ENCODE measurements at regions not wholly inside any gene's neighbourhood (a gene's known extent, or its start where the extent isn't known, plus 50 kb on each side); places are given as distances from the start of the nearest gene placed in this dataset.

DNA sequence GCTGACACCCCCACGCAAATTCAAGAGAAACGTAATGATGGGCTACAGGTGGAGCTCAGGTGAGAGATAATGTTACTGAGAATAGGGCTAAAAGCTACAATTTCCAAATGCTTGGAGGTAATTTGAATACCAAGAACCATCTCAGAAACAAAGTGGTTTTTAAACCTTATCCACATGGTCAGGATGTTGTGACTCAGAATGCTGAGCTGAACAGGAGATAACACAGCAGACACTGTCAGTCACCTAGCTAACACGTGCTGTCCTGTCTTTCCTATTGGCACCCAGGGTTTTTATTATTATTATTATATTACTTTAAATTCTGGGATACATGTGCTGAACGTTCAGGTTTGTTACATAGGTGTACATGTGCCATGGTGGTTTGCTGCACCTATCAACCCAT is 233.0 kb upstream of the MAF start:
- no peak for DNase-seq (ENCODE audit: low spot score)

DNA sequence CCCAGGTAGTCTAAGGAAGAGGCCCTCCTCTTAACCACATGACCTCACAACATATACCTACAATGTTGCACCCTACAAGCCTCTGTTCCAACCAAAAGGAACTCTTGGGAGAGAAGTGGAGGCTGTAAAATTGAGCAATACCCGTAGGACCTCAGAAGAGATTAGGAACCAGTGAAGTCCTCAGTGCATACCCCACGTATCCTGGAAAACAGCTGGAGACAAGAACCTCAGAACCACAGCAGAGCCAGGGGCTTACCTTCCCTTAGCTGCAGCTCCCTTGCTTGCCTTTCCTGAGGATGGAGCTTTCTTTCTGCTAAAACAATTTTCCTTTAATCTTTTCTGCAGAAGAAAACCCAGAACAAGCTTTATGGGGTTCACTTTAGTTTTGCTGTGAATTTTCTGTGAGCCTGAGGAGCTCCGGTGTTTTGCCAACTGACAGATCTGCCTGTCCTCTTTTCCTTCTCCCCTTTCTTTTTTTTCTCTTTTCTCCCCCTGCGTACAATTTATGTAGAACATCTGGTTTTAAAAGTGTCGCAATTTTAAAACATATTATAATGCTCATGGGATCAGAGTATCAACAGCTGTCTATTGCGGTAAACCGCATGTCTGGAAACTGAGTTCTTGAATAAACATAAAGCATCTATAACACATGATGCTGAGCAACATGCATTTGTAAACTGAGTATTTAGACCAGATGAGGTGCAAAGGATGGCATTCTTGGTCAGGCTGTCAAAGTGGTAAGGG is 226.4 kb upstream of the MAF start:
- no peak for DNase-seq (ENCODE audit: low spot score)

- no peak for DNase-seq (ENCODE audit: low spot score)
Observed at GRCh38 chr16:79825002-79825401, 224.5 kb upstream of the MAF start.

DNA sequence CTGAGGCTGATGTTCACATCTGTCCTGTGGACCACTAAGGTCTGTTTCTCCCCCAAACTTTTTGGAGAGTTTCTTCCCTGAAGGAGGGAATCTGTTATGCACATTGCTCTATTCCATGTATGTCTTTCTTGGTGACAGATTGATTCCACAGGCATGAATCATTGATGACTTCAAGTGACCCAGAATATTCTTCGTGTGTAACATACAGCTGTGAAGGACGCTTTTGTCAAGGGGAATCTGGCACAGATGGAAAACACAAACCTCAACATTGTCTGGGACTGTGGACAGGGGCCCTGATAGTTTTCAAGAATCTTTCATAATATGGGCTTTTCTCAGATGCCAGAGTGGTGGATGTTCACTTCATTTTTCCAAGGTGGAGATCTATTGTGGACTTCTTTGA is 223.1 kb upstream of the MAF start:
- no peak for DNase-seq (ENCODE audit: low spot score)

DNA sequence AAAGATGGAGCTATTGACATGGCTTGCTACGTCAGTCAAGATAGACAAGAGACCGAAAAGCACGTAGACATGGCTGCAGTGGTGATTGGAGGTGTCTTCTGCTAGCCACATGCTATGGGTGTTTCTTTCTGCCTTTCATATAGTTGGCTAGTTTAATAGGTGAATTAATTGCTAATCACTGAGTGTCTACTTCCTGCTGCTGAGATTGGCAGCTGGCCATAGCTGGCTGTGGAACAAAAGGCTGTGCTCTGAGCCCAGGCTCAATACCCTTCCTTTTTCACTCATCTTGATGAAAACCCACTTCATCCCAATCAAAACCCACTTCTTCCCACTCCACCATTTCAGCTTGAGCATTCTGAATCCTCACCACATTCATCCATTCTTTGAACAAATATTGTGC is 221.4 kb upstream of the MAF start:
- no peak for DNase-seq (ENCODE audit: low spot score)

DNA sequence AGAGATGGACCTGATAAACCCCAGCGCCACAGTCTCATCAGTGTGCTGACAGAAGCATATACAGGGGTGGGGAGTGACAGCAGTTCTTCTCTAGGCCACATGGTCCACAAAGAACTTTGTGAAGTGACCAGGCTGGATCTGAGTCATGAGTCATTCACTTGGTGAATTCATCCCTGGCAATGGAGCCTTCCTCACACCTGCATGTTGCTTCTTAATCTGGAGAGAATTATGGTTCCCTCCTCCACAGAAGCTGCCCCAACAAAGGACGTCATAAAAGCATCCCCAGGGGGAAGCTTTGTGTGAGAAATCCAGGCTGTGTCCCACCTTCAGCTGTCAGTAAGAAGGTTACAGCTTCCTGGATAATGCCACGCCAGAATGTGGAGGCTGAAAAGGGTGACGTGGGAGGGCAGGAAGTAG is 215.6 kb upstream of the MAF start:
- DNase-seq (ENCODE audit: low spot score), result no peak

DNA sequence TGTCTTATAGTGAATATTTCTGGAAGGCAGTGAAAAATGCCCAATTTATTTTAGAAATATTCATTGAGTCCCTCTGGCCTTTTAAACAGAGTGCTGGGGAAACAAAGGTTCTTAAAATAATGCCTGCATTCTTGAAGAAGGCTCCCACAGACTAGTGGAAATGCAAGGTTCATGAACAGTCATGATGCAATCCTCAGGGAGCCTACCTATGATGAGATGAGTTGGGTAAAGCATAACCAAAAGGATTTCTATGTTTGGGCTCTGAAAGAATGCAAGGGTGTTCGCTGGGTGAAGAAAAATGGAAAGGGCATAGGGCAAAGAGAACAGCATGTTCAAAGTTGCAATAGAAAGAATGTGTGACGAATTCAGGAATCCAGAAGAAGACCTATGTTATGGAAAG is 214.5 kb upstream of the MAF start:
- no peak for DNase-seq (ENCODE audit: low spot score)

GRCh38 chr16:79814124-79814523 is 213.6 kb upstream of the MAF start:
- DNase-seq (ENCODE audit: low spot score), result no peak

- no peak for DNase-seq (ENCODE audit: low spot score)
Observed at GRCh38 chr16:79811541-79811940, 211.0 kb upstream of the MAF start.

DNA sequence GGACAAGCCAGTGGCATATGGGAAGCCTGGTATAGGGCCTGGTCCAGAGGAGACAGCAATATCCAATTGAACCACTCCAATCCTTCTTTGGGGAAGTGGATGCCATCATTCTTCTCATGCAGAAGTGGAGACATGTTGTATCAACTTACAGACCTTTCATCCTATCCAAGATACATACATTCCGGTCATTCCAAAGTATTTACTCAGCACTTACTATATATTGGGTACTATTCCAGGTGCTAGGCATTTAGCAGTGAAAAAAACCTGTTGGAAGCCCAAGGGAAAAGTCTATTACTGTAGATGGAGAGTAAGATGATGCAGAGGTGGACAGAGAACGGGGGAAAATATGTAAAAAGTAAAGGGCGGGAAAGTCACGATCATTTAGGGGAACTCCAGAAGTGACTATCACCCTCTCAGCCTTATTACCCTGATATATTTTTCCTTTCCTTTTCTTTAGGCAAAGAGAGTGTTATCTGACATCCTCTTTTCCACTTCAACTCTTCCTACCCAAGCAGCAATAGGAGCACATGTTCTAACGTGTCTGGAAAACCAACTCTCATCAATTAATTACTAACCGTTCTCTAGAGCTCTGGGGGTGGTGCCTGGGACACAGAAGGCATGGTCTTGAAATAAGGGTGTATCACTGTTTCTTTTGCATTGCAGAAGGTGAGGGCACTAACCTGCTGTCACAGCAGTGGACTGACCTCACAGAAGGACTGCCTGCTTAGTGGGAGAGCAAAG is 210.1 kb upstream of the MAF start:
- no peak for DNase-seq (ENCODE audit: low spot score)

GRCh38 chr16:79809376-79809775 is 208.8 kb upstream of the MAF start:
- DNase-seq (ENCODE audit: low spot score), result no peak

DNA sequence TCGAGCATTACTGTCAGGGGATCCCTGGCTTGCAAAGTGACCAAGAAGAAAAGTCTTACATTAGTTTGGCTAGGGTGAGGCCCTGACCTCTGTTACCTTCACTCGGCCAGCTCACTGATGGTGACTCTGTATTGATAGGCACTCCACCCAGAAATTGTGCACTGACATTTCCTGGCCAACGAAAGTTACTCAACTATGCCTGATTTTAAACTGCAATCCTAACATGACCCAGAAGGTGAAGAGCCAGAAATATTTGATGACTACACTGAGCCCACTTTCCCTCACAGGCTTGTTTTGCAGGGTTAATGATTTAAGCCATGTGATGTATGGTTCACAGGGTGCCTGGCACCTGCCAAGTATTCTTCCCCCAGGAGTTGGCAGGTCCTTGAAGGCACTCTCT is 208.2 kb upstream of the MAF start:
- no peak for DNase-seq (ENCODE audit: low spot score)

DNA sequence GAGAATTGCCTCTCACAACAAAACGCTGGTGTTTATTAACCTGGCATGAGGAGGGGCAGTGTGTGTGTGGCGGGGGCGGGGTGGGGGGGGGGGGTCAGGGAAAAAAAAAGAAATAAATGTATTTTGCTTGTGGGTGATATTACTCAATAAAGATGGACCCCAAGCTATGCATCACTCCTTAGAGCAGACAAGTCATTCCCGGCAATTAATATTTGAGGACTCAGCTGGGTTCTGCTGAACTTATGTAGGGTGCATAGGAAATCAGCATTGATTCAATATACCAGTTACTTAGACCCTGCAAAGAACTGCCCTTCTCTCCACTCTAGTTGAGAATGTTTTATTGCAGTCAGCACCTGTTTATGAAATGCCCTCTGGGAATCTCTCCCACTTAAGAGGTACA is 206.2 kb upstream of the MAF start:
- DNase-seq (ENCODE audit: low spot score), result no peak

DNA sequence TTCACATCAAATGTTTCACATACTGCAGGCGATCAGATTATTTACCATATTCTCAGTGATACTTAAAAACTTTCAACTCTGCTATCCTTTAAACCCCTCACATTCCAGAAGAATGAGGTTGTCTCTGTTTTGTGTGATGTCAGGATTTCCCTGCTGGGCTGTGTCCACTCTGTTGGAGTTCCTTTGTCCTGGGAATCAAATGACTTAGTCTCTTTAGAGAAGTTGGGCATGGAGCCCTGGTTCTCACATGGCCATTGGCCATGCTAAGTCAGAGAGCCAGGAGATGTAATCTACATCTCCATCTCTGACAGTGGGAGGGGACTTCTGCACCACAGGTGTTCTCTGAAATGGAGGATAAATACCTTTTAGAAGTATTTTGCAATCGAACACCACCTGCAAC is 205.1 kb upstream of the MAF start:
- no peak for DNase-seq (ENCODE audit: low spot score)

- DNase-seq (ENCODE audit: low spot score), result no peak
Observed at GRCh38 chr16:79801646-79802045, 201.1 kb upstream of the MAF start.

DNA sequence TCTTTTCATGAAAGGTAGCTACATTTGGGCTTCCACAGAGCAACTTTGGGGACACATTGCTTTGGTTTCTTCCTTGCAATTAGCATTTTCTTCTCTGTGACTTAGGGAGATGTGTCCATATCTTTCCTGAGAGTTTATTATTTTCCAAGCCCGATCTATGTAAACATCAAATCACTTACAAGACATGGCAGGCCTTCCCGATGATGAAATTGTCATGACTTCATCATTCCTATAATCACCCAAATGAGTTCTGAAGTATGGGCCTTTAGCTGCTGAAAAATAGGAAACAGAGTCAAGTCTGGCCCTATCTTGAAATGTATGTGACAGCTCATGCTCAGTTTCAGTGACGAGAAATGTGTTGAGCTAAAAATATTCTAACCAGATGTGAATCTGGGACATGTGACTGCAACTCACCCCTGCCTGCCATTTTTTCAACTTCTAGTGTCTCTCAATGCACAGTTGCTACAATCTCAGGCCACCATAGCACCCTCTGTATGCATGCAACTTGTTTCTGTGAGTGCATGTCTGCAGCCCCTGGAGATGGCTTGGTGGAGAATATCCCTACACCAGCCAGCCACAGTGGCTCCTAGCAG is 199.6 kb upstream of the MAF start:
- DNase-seq (ENCODE audit: low spot score), result no peak

DNA sequence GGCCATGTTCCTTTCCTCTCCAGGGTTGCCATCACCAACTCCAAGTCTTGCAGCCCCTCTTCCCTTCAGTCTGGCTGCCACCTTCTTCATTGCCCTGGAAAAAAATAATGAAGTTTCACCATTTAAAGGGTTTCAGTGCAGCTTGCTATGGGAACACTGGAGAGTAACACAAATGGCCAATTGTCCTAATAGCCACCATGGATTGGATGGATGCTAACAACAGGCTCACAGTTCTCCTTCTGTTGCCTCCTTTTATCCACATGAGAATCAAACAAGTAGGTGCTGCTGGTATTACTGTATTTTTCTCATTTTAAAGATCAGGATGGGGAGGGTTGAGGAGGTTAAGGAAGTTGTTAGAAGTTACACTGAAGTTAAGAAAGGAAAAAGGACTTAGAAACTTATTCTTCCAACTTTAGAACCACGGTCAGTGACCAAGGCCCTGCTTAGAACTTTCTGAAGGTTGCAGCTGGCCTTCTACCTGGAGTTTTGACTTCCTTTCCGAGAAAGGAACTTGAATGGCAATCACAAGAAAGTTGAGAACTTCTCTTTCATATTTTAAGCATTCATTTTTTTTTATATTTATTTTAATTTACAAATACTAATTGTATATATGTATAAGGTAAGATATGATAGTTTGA is 198.0 kb upstream of the MAF start:
- DNase-seq (ENCODE audit: low spot score), result no peak

GRCh38 chr16:79797486-79797885 is 196.9 kb upstream of the MAF start:
- no peak for DNase-seq (ENCODE audit: low spot score)

- no peak for DNase-seq (ENCODE audit: low spot score)
Observed at GRCh38 chr16:79795556-79795955, 195.0 kb upstream of the MAF start.

- DNase-seq (ENCODE audit: low spot score), result no peak
Observed at GRCh38 chr16:79794941-79795340, 194.4 kb upstream of the MAF start.

DNA sequence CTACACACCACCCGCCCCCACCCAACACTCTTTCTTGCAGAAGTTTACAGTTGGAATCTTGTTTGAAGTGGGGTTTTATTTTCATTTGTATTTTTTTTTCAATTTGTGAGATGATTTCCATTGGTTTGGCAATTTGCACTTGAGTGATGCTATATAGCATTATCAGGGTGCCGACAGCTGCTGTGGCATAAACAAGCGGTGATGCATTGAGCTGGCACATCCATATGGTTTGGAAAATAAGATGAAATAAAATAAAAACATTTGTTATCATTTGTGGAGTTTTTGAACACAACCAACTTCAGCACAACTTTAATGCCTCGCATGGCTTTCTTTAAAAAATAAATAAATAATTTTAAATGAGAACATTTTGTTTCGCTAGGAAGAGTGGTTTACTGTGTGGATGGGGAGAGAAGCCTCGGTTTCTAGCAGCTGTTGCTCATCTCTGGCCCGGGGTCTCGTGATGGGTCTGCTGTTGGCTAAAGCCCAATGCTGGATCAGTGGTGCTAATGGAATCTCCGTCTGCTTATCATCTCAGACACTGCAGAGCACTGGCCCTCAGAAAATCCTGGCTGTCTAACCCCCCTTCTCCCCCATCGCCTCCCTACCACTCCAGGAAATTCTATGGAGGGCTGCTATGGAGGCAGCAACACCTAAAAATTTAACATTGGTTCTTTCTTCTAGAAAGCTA is 192.3 kb upstream of the MAF start:
- DNase-seq (ENCODE audit: low spot score), result no peak

GRCh38 chr16:79792076-79792475 is 191.5 kb upstream of the MAF start:
- DNase-seq (ENCODE audit: low spot score), result no peak
